Mesendoderm (in vitro differentiated cells): ENCODE measurements at regions not wholly inside any gene's neighbourhood (a gene's known extent, or its start where the extent isn't known, plus 50 kb on each side); places are given as distances from the start of the nearest gene placed in this dataset.

Source experiments
- DNase-seq: peaks from one replicate; pipeline ENCODE4 v3.0.0; 2013
- H2AK5ac ChIP-seq: 2 replicates; pipeline ENCODE4 v1.6.1; 2013; ENCODE audit warnings: low read length, inconsistent platforms
- H2BK120ac ChIP-seq: 2 replicates; pipeline ENCODE4 v1.6.1; 2013; ENCODE audit warnings: low read depth, mild to moderate bottlenecking, low read length, moderate library complexity, mixed read lengths
- H2BK15ac ChIP-seq: replicated peaks from 2 replicates; pipeline ENCODE4 v1.6.1; 2013; ENCODE audit warnings: low read depth, mild to moderate bottlenecking, moderate library complexity
- H2BK5ac ChIP-seq: 2 replicates; pipeline ENCODE4 v1.6.1; 2013; ENCODE audit warnings: low read length, inconsistent platforms
- H3K18ac ChIP-seq: 2 replicates; pipeline ENCODE4 v1.6.1; 2013; ENCODE audit warnings: mild to moderate bottlenecking, low read length, mixed read lengths
- H3K23ac ChIP-seq: one replicate; pipeline ENCODE4 v1.6.1; 2013; ENCODE audit warnings: low read length
- H3K27ac ChIP-seq: 2 replicates; pipeline ENCODE4 v1.5.1; 2013; ENCODE audit warnings: low read depth, mild to moderate bottlenecking, inconsistent platforms, low read length, moderate library complexity
- H3K27me3 ChIP-seq: 2 replicates; pipeline ENCODE4 v1.6.1; 2013; ENCODE audit warnings: low read length, control low read depth, mild to moderate bottlenecking, inconsistent platforms; ENCODE audit not compliant: insufficient read depth, poor library complexity
- H3K36me3 ChIP-seq: 2 replicates; pipeline ENCODE4 v1.6.1; 2013; ENCODE audit warnings: low read length, inconsistent platforms; ENCODE audit not compliant: control insufficient read depth, insufficient read depth
- H3K4ac ChIP-seq: one replicate; pipeline ENCODE4 v1.6.1; 2013; ENCODE audit warnings: low read depth, mild to moderate bottlenecking, low read length, moderate library complexity
- H3K4me1 ChIP-seq: 2 replicates; pipeline ENCODE4 v1.6.1; 2013; ENCODE audit warnings: low read depth, low read length, inconsistent platforms; ENCODE audit not compliant: control insufficient read depth
- H3K4me2 ChIP-seq: 2 replicates; pipeline ENCODE4 v1.6.1; 2013; ENCODE audit warnings: low read length
- H3K4me3 ChIP-seq: 2 replicates; pipeline ENCODE4 v1.5.1; 2013; ENCODE audit warnings: mild to moderate bottlenecking, low read length
- H3K56ac ChIP-seq: one replicate; pipeline ENCODE4 v1.6.1; 2013; ENCODE audit warnings: low read length
- H3K79me1 ChIP-seq: 2 replicates; pipeline ENCODE4 v1.6.1; 2013; ENCODE audit warnings: low read length, inconsistent platforms
- H3K79me2 ChIP-seq: 2 replicates; pipeline ENCODE4 v1.6.1; 2013; ENCODE audit warnings: mild to moderate bottlenecking, low read length; ENCODE audit not compliant: control insufficient read depth, insufficient read depth
- H3K9ac ChIP-seq: 2 replicates; pipeline ENCODE4 v1.6.1; 2013; ENCODE audit warnings: low read length, inconsistent platforms
- H4K5ac ChIP-seq: one replicate; pipeline ENCODE4 v1.6.1; 2013; ENCODE audit warnings: low read length
- H4K8ac ChIP-seq: one replicate; pipeline ENCODE4 v1.6.1; 2013; ENCODE audit warnings: low read depth, mild to moderate bottlenecking, control low read depth, low read length, moderate library complexity
- WGBS: extraction: QIAGEN DNeasy Blood & Tissue Kit; methylation state at CpG from one replicate; pipeline ENCODE4 v1.1.7; 2013; ENCODE audit warnings: low lambda C conversion rate, missing lambda C conversion rate; ENCODE audit not compliant: insufficient coverage; ENCODE audit errors: extremely low coverage; 5-methylcytosine and 5-hydroxymethylcytosine counted together

- no peak overlapping the region for H4K8ac ChIP-seq
- peak; percentile 60 for DNase-seq
- H4K5ac ChIP-seq = no peak overlapping the region
- H3K79me2 ChIP-seq = no peaks in the 10 kb centered on the region
- WGBS = no CpG with 5 or more reads among the region's 18 CpGs
- H2BK15ac ChIP-seq = no peak overlapping the region
- H3K27me3 ChIP-seq = no peaks in the 10 kb centered on the region
- no peak overlapping the region for H3K4me3 ChIP-seq
- H3K56ac ChIP-seq = peak overlapping the region; percentile 56
- H2BK120ac ChIP-seq = peak overlapping the region; percentile 5
- no peaks in the 10 kb centered on the region for H3K36me3 ChIP-seq
- H3K23ac ChIP-seq = no peak overlapping the region
- H3K4me2 ChIP-seq = peak overlapping the region; percentile 24
- H3K79me1 ChIP-seq = no peaks in the 10 kb centered on the region
- H2AK5ac ChIP-seq = no peak overlapping the region
- peak overlapping the region; percentile 8 for H3K18ac ChIP-seq
- H3K27ac ChIP-seq = no peak overlapping the region
- H3K9ac ChIP-seq = no peak overlapping the region
- H2BK5ac ChIP-seq = no peak overlapping the region
- peak overlapping the region; percentile 72 for H3K4ac ChIP-seq
- H3K4me1 ChIP-seq = no peaks in the 10 kb centered on the region
Measured at GRCh38 chr2:5539282-5540165, 152.7 kb upstream of the SOX11 start.

DNA sequence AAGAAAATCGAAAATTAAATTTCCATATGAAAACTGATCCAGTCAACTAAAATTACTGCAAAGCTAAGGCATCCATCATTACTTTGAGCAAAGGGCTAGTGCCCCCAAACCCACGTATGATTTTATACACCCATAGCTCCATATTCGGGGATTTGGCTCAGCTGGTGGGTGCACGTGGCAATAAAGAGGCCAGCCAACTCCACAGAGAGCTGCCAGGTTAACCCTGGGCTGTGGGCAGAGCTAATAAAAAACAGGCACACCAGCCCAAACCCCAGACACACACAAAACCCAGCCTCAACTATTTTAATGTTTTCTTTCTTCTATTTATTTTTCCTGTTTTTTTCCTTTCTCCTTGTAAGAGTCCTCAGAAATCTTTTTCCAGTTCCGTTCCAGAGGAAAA is 151.3 kb upstream of the SOX11 start:
- WGBS = no CpG with 5 or more reads among the region's 5 CpGs

GRCh38 chr2:5544205-5544786 is 147.9 kb upstream of the SOX11 start:
- Histone ChIP-seq H3K27me3 (no peaks in the 10 kb centered on the region), H3K23ac (no peak overlapping the region), H3K4me2 (no peak overlapping the region), H3K4me1 (no peaks in the 10 kb centered on the region), H3K18ac (no peak overlapping the region), H4K8ac (no peak overlapping the region), H3K4ac (no peak overlapping the region), H3K27ac (no peak overlapping the region), H4K5ac (no peak overlapping the region), H3K56ac (no peak overlapping the region), H2BK5ac (no peak overlapping the region), H2AK5ac (no peak overlapping the region), H3K36me3 (no peaks in the 10 kb centered on the region), H3K4me3 (no peak overlapping the region), H3K9ac (no peak overlapping the region), H2BK15ac (no peak overlapping the region), H3K79me1 (no peaks in the 10 kb centered on the region), H3K79me2 (no peaks in the 10 kb centered on the region), H2BK120ac (no peak overlapping the region)
- WGBS = no CpG with 5 or more reads among the region's 5 CpGs
- DNase-seq = peak; percentile 29

More for the DNA sequence above, 151.3 kb upstream of the SOX11 start:
- no peak overlapping the region for H3K27ac ChIP-seq
- no peak overlapping the region for H2BK120ac ChIP-seq
- H3K36me3 ChIP-seq = no peaks in the 10 kb centered on the region
- H3K9ac ChIP-seq = no peak overlapping the region
- no peak overlapping the region for H3K4ac ChIP-seq
- no peaks in the 10 kb centered on the region for H3K79me1 ChIP-seq
- no peaks in the 10 kb centered on the region for H3K4me1 ChIP-seq
- H3K4me3 ChIP-seq = no peak overlapping the region
- no peaks in the 10 kb centered on the region for H3K79me2 ChIP-seq
- no peak overlapping the region for H3K18ac ChIP-seq
- DNase-seq = no peak
- H3K56ac ChIP-seq = no peak overlapping the region
- no peak overlapping the region for H2BK15ac ChIP-seq
- no peak overlapping the region for H4K8ac ChIP-seq
- no peak overlapping the region for H2AK5ac ChIP-seq
- H4K5ac ChIP-seq = no peak overlapping the region
- H3K27me3 ChIP-seq = no peaks in the 10 kb centered on the region
- H2BK5ac ChIP-seq = no peak overlapping the region
- no peak overlapping the region for H3K23ac ChIP-seq
- H3K4me2 ChIP-seq = no peak overlapping the region

DNA sequence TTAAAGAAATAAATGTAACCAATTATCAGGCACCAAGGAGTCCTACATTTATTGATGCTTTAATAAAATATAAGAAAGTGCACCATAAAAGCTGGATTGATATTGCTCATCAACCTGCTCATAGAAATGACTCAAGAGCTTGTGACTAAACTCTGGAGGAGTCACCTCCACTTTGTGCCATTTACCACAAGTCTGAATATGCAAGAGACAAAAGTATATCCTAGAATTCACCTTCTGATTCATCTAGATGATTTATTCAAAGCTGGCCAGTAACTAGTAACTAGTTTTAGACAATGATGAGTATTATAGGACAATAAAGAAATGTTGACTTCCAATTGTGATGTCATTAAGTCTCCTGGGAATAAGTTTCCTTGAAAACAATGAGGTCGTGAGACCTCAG is 146.0 kb upstream of the SOX11 start:
- Histone ChIP-seq H3K23ac (no peak overlapping the region), H4K8ac (no peak overlapping the region), H4K5ac (no peak overlapping the region), H3K4me2 (no peak overlapping the region), H3K4me1 (no peaks in the 10 kb centered on the region), H3K56ac (no peak overlapping the region), H3K27me3 (no peaks in the 10 kb centered on the region), H2BK120ac (no peak overlapping the region), H2AK5ac (no peak overlapping the region), H2BK15ac (no peak overlapping the region), H3K4ac (no peak overlapping the region), H3K79me1 (no peaks in the 10 kb centered on the region), H3K4me3 (no peak overlapping the region), H3K27ac (no peak overlapping the region), H3K79me2 (no peaks in the 10 kb centered on the region), H3K36me3 (no peaks in the 10 kb centered on the region), H2BK5ac (no peak overlapping the region), H3K18ac (no peak overlapping the region), H3K9ac (no peak overlapping the region)
- WGBS = no CpG with 5 or more reads among the region's 1 CpG
- no peak for DNase-seq

GRCh38 chr2:5548991-5549715 is 143.0 kb upstream of the SOX11 start:
- no peak overlapping the region for H4K8ac ChIP-seq

More at GRCh38 chr2:5548991-5549715, 143.0 kb upstream of the SOX11 start:
- Histone ChIP-seq H3K56ac (no peak overlapping the region), H3K4me2 (no peak overlapping the region), H3K4me3 (no peak overlapping the region), H3K79me1 (no peaks in the 10 kb centered on the region), H2AK5ac (no peak overlapping the region), H3K27ac (no peak overlapping the region), H3K79me2 (no peaks in the 10 kb centered on the region), H2BK15ac (no peak overlapping the region), H3K9ac (no peak overlapping the region), H3K23ac (no peak overlapping the region), H3K4me1 (no peaks in the 10 kb centered on the region), H2BK120ac (no peak overlapping the region), H3K18ac (no peak overlapping the region), H3K4ac (no peak overlapping the region), H4K5ac (no peak overlapping the region), H3K36me3 (no peaks in the 10 kb centered on the region), H2BK5ac (no peak overlapping the region), H3K27me3 (no peaks in the 10 kb centered on the region)
- WGBS = no CpG with 5 or more reads among the region's 5 CpGs
- DNase-seq = peak; percentile 45
